Lower lobe of right lung (tissue), 2 donors: ENCODE measurements at regions not wholly inside any gene's neighbourhood (a gene's known extent, or its start where the extent isn't known, plus 50 kb on each side); places are given as distances from the start of the nearest gene placed in this dataset.
"Not testable (repeated sequence)": the region's sequence is repeated elsewhere in the genome, so short reads cannot be mapped to it uniquely, and the experiment has no call there.

ENCODE experiments used
- ATAC-seq, 2 donors: fragments of 200-7000 bp; cut with Tn5 transposase; one replicate each; pipeline ENCODE4 v1.9.1; 2020 to 2022; ENCODE audit warnings: mild to moderate bottlenecking in 2 of 2, moderate library complexity in 2 of 2
- DNase-seq: peaks from one replicate; pipeline ENCODE4 v3.0.0-alpha.2; 2020
- H3K27ac ChIP-seq: fragments of 200-600 bp; one replicate; pipeline ENCODE4 v1.8.0; 2022
- H3K27me3 ChIP-seq: fragments of 200-600 bp; one replicate; pipeline ENCODE4 v1.8.0; 2022; ENCODE audit warnings: low read depth
- H3K36me3 ChIP-seq: fragments of 200-600 bp; one replicate; pipeline ENCODE4 v1.8.0; 2022; ENCODE audit warnings: mild to moderate bottlenecking
- H3K4me1 ChIP-seq: fragments of 200-600 bp; one replicate; pipeline ENCODE4 v1.8.0; 2022
- H3K4me3 ChIP-seq: fragments of 200-600 bp; one replicate; pipeline ENCODE4 v1.8.0; 2022; ENCODE audit warnings: mild to moderate bottlenecking
- H3K9me3 ChIP-seq: fragments of 200-600 bp; one replicate; pipeline ENCODE4 v1.8.0; 2022
- intact Hi-C: fragments of 100-400 bp; cut with DNase I; formaldehyde crosslinking; loops from one replicate; pipeline ENCODE4 v1.11.0; 2022
- donor health status: DM: no; HTN: yes; CAD: no; lungs with severe emphysema.

GRCh38 chr15:22599526-22600320 lies 141.0 kb downstream of the GOLGA6L22 start:
- DNase-seq, H3K27me3 ChIP-seq, H3K36me3 ChIP-seq, H3K27ac ChIP-seq, H3K4me3 ChIP-seq, ATAC-seq, intact Hi-C loops, H3K9me3 ChIP-seq, H3K4me1 ChIP-seq: not testable (repeated sequence)

- H3K27ac ChIP-seq, H3K36me3 ChIP-seq, H3K27me3 ChIP-seq, H3K9me3 ChIP-seq, ATAC-seq, H3K4me1 ChIP-seq, intact Hi-C loops, H3K4me3 ChIP-seq, DNase-seq: not testable (repeated sequence)
These were observed 158.3 kb downstream of the GOLGA6L22 start for GRCh38 chr15:22616976-22617375.

GRCh38 chr15:22631789-22632188 lies 154.7 kb upstream of the NIPA1 start:
- H3K27me3 ChIP-seq, ATAC-seq, H3K9me3 ChIP-seq, DNase-seq, H3K4me3 ChIP-seq, H3K27ac ChIP-seq, H3K36me3 ChIP-seq, H3K4me1 ChIP-seq, intact Hi-C loops: not testable (repeated sequence)

- intact Hi-C loops, ATAC-seq, H3K36me3 ChIP-seq, DNase-seq, H3K9me3 ChIP-seq, H3K27me3 ChIP-seq, H3K27ac ChIP-seq, H3K4me1 ChIP-seq, H3K4me3 ChIP-seq: not testable (repeated sequence)
These were observed 146.5 kb upstream of the NIPA1 start for GRCh38 chr15:22639983-22640382.

- H3K9me3 ChIP-seq, DNase-seq, intact Hi-C loops: not testable (repeated sequence)
These were observed 137.0 kb upstream of the NIPA1 start for GRCh38 chr15:22649458-22649857.

GRCh38 chr15:22651179-22651578 lies 135.3 kb upstream of the NIPA1 start:
- H3K36me3 ChIP-seq, H3K4me1 ChIP-seq, intact Hi-C loops, ATAC-seq, H3K27ac ChIP-seq, H3K4me3 ChIP-seq, H3K27me3 ChIP-seq, DNase-seq, H3K9me3 ChIP-seq: not testable (repeated sequence)

More at GRCh38 chr15:22649458-22649857, 137.0 kb upstream of the NIPA1 start:
- H3K27me3 ChIP-seq, ATAC-seq, H3K4me1 ChIP-seq, H3K36me3 ChIP-seq, H3K27ac ChIP-seq, H3K4me3 ChIP-seq: not testable (repeated sequence)

- H3K9me3 ChIP-seq, intact Hi-C loops, H3K36me3 ChIP-seq, H3K4me1 ChIP-seq, H3K27me3 ChIP-seq: not testable (repeated sequence)
- DNase-seq, result peak; percentile 70
- Histone ChIP-seq H3K27ac (peak overlapping the region; percentile 85), H3K4me3 (peak overlapping the region; percentile 54)
- peak; percentile 100 for ATAC-seq
These were observed 122.0 kb upstream of the NIPA1 start for GRCh38 chr15:22664294-22665058.

GRCh38 chr15:22665059-22665702 lies 121.3 kb upstream of the NIPA1 start:
- DNase-seq, result not testable (repeated sequence)

GRCh38 chr15:22665711-22666110 lies 120.7 kb upstream of the NIPA1 start:
- H3K9me3 ChIP-seq, H3K36me3 ChIP-seq, H3K27me3 ChIP-seq, intact Hi-C loops, DNase-seq, H3K4me1 ChIP-seq, ATAC-seq: not testable (repeated sequence)
- H3K4me3 ChIP-seq, result peak overlapping the region; percentile 54
- H3K27ac ChIP-seq, result peak overlapping the region; percentile 85

More at GRCh38 chr15:22665059-22665702, 121.3 kb upstream of the NIPA1 start:
- H3K4me1 ChIP-seq, ATAC-seq, H3K36me3 ChIP-seq, H3K9me3 ChIP-seq, H3K27me3 ChIP-seq, intact Hi-C loops: not testable (repeated sequence)
- peak overlapping the region; percentile 85 for H3K27ac ChIP-seq
- peak overlapping the region; percentile 54 for H3K4me3 ChIP-seq

GRCh38 chr15:22684786-22685185 lies 101.7 kb upstream of the NIPA1 start:
- H3K9me3 ChIP-seq, H3K27me3 ChIP-seq, H3K4me3 ChIP-seq, H3K27ac ChIP-seq, intact Hi-C loops, H3K4me1 ChIP-seq, DNase-seq, H3K36me3 ChIP-seq, ATAC-seq: not testable (repeated sequence)

GRCh38 chr15:22699881-22700280 lies 86.6 kb upstream of the NIPA1 start:
- H3K27ac ChIP-seq, H3K27me3 ChIP-seq, H3K4me3 ChIP-seq, H3K9me3 ChIP-seq, intact Hi-C loops, H3K36me3 ChIP-seq, H3K4me1 ChIP-seq, DNase-seq, ATAC-seq: not testable (repeated sequence)

GRCh38 chr15:22710831-22711341 lies 75.6 kb upstream of the NIPA1 start:
- intact Hi-C loops, H3K4me3 ChIP-seq, DNase-seq: not testable (repeated sequence)

GRCh38 chr15:22713933-22714332 lies 72.5 kb upstream of the NIPA1 start:
- peaks cover 12% of the 10 kb centered on the region for H3K27me3 ChIP-seq
- H3K4me1 ChIP-seq, ATAC-seq, intact Hi-C loops, H3K36me3 ChIP-seq, H3K27ac ChIP-seq, DNase-seq, H3K9me3 ChIP-seq: not testable (repeated sequence)
- peak overlapping the region; percentile 30 for H3K4me3 ChIP-seq

More at GRCh38 chr15:22710831-22711341, 75.6 kb upstream of the NIPA1 start:
- not testable (repeated sequence) for ATAC-seq, H3K4me1 ChIP-seq, H3K27ac ChIP-seq, H3K27me3 ChIP-seq, H3K36me3 ChIP-seq, H3K9me3 ChIP-seq
